Liver (tissue), 8 donors: ENCODE measurements at regions not wholly inside any gene's neighbourhood (a gene's known extent, or its start where the extent isn't known, plus 50 kb on each side); places are given as distances from the start of the nearest gene placed in this dataset.

Experiments
- DNase-seq: peaks from one replicate; pipeline ENCODE4 v3.0.0-alpha.2; 2017; ENCODE audit warnings: low spot score
- H3K27ac ChIP-seq, 2 donors: one replicate each; pipeline ENCODE4 v1.7.0; 2013; ENCODE audit warnings: inconsistent platforms in 2 of 2, low read length in 2 of 2, control low read depth in 1 of 2, low read depth in 1 of 2, mild to moderate bottlenecking in 1 of 2
- H3K27me3 ChIP-seq, 4 donors: one replicate each; pipeline versions ENCODE4 v1.6.1 to v1.7.0; 2013; ENCODE audit warnings: low read length in 3 of 4, inconsistent platforms in 1 of 4, mild to moderate bottlenecking in 1 of 4, moderate library complexity in 1 of 4; ENCODE audit not compliant: control insufficient read depth in 4 of 4, insufficient read depth in 4 of 4
- H3K36me3 ChIP-seq, 4 donors: one replicate each; pipeline versions ENCODE4 v1.6.1 to v1.7.0; 2013; ENCODE audit warnings: low read length in 3 of 4, mild to moderate bottlenecking in 3 of 4, low read depth in 1 of 4, moderate library complexity in 1 of 4; ENCODE audit not compliant: control insufficient read depth in 4 of 4, insufficient read depth in 3 of 4
- H3K4me1 ChIP-seq, 4 donors: one replicate each; pipeline versions ENCODE4 v1.6.1 to v1.7.0; 2013; ENCODE audit warnings: low read length in 3 of 4, mild to moderate bottlenecking in 3 of 4, moderate library complexity in 1 of 4; ENCODE audit not compliant: control insufficient read depth in 4 of 4, insufficient read depth in 4 of 4
- H3K4me3 ChIP-seq, 3 donors: one replicate each; pipeline versions ENCODE4 v1.6.1 to v1.7.0; 2013; ENCODE audit warnings: low read length in 3 of 3, control low read depth in 1 of 3, low read depth in 1 of 3, mild to moderate bottlenecking in 1 of 3
- H3K9ac ChIP-seq, 2 donors: one replicate each; pipeline ENCODE4 v1.7.0; 2013; ENCODE audit warnings: low read length in 2 of 2, mild to moderate bottlenecking in 2 of 2, moderate library complexity in 2 of 2, control low read depth in 1 of 2, low read depth in 1 of 2
- H3K9me3 ChIP-seq, 4 donors: one replicate each; pipeline versions ENCODE4 v1.6.1 to v1.7.0; 2013; ENCODE audit warnings: low read length in 3 of 4; ENCODE audit not compliant: control insufficient read depth in 4 of 4
- ATF3 ChIP-seq: IDR thresholded peaks from 2 replicates; pipeline ENCODE4 v1.6.1; 2016; ENCODE audit warnings: antibody characterized with exemption
- FOXA1 ChIP-seq: IDR thresholded peaks from 2 replicates; pipeline ENCODE4 v1.6.1; 2016; ENCODE audit warnings: antibody characterized with exemption
- FOXA2 ChIP-seq: IDR thresholded peaks from 2 replicates; pipeline ENCODE4 v1.6.1; 2016; ENCODE audit warnings: antibody characterized with exemption
- GABPA ChIP-seq, 2 donors: IDR thresholded peaks in 1 of 2; conservative IDR thresholded peaks in 1 of 2; 2 replicates each; pipeline ENCODE4 v1.6.1; 2016; ENCODE audit warnings: antibody characterized with exemption in 2 of 2, mild to moderate bottlenecking in 1 of 2, moderate library complexity in 1 of 2
- HNF4A ChIP-seq, 2 donors: conservative IDR thresholded peaks; 2 replicates each; pipeline ENCODE4 v1.6.1; 2016; ENCODE audit warnings: antibody characterized with exemption in 2 of 2, mild to moderate bottlenecking in 2 of 2
- HNF4G ChIP-seq: IDR thresholded peaks from 2 replicates; pipeline ENCODE4 v1.6.1; 2016; ENCODE audit warnings: antibody characterized with exemption
- JUND ChIP-seq, 2 donors: IDR thresholded peaks; 2 replicates each; pipeline ENCODE4 v1.6.1; 2016; ENCODE audit warnings: antibody characterized with exemption in 2 of 2
- NR2F2 ChIP-seq: IDR thresholded peaks from 2 replicates; pipeline ENCODE4 v1.6.1; 2016; ENCODE audit warnings: antibody characterized with exemption
- RAD21 ChIP-seq, 2 donors: IDR thresholded peaks; 2 replicates each; pipeline ENCODE4 v1.6.1; 2016; ENCODE audit warnings: antibody characterized with exemption in 2 of 2, mild to moderate bottlenecking in 2 of 2
- RXRA ChIP-seq, 2 donors: IDR thresholded peaks; 2 replicates each; pipeline ENCODE4 v1.6.1; 2017 to 2018; ENCODE audit warnings: antibody characterized with exemption in 2 of 2, mild to moderate bottlenecking in 1 of 2
- SP1 ChIP-seq: IDR thresholded peaks from 2 replicates; pipeline ENCODE4 v1.6.1; 2018; ENCODE audit warnings: antibody characterized with exemption, mild to moderate bottlenecking
- TAF1 ChIP-seq: conservative IDR thresholded peaks from 2 replicates; pipeline ENCODE4 v1.6.1; 2016; ENCODE audit warnings: antibody characterized with exemption, mild to moderate bottlenecking
- ZBTB33 ChIP-seq: IDR thresholded peaks from 2 replicates; pipeline ENCODE4 v1.6.1; 2016; ENCODE audit warnings: antibody characterized with exemption
- WGBS: extraction: QIAGEN DNeasy Blood & Tissue Kit; methylation state at CpG from one replicate; pipeline ENCODE4 v1.1.7; 2013; 5-methylcytosine and 5-hydroxymethylcytosine counted together
- TF ChIP-seq, protein P1 (sequence below): fragments of 150-350 bp; IDR thresholded peaks from 2 replicates; pipeline ENCODE4 v1.5.1; 2017; ENCODE audit warnings: improper control_type of control experiment, low read depth, low read length; ENCODE audit not compliant: missing input control
- TF ChIP-seq, protein P2 (sequence below): IDR thresholded peaks from 2 replicates; pipeline ENCODE4 v1.6.1; 2016; ENCODE audit warnings: antibody characterized with exemption, mild to moderate bottlenecking
- donor health status: healthy.
- donor health status: healthy.
- donor health status: healthy.
- donor health status: healthy.
- donor health status: healthy.

DNA sequence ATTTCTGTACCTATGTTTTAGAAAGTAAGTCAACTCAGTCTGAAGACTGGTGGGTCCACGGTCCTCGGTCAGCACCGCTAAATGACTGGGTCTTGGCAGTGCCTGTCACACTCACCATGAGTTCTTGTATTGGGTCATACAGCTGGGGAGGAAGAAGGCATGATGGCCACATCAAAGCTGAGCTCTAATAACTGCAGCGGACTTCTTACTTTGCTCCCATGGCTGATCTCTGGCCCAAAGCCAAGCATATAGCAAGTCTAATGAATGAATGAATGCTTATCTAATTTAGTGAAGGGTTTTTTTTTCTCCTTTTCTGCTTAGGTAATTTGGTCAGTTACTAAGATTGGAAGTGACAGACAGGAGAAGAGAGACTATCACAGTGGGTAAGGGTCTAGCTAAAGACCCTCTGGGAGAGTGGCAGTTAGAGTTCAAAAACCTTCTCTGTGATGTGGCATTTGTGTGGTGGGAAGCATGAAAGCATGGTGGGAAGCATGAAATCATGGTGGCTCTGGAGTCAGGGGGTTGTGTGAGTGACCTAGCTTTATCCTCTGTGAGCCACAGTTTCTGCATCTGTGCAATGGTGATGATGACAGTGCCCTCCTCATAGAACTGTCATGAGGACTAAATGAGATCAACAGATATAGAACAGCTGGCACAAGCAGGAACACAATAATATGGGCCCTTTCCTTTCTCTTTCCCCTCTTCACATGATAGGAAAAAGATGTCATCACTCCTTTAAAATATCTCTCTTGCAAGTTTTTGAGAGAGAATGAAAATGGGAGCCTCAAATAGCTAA lies 78.9 kb upstream of the JAK1 start:
- Histone ChIP-seq H3K4me3 (no peak overlapping the region), H3K9ac (no peak overlapping the region), H3K27ac (no peak overlapping the region), H3K36me3 (peaks cover 0 to 9% (median 0%) of the 10 kb centered on the region in 4 donors), H3K4me1 (no peaks in the 10 kb centered on the region), H3K9me3 (no peaks in the 10 kb centered on the region), H3K27me3 (no peaks in the 10 kb centered on the region)
- TF ChIP-seq SP1 (no peak), NR2F2 (no peak), FOXA1 (no peak), FOXA2 (no peak)
- TF ChIP-seq, protein P1, sequence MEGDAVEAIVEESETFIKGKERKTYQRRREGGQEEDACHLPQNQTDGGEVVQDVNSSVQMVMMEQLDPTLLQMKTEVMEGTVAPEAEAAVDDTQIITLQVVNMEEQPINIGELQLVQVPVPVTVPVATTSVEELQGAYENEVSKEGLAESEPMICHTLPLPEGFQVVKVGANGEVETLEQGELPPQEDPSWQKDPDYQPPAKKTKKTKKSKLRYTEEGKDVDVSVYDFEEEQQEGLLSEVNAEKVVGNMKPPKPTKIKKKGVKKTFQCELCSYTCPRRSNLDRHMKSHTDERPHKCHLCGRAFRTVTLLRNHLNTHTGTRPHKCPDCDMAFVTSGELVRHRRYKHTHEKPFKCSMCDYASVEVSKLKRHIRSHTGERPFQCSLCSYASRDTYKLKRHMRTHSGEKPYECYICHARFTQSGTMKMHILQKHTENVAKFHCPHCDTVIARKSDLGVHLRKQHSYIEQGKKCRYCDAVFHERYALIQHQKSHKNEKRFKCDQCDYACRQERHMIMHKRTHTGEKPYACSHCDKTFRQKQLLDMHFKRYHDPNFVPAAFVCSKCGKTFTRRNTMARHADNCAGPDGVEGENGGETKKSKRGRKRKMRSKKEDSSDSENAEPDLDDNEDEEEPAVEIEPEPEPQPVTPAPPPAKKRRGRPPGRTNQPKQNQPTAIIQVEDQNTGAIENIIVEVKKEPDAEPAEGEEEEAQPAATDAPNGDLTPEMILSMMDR: no peak
- no peak for DNase-seq
- 96% methylated on average over 4 of the region's 4 CpGs for WGBS

DNA sequence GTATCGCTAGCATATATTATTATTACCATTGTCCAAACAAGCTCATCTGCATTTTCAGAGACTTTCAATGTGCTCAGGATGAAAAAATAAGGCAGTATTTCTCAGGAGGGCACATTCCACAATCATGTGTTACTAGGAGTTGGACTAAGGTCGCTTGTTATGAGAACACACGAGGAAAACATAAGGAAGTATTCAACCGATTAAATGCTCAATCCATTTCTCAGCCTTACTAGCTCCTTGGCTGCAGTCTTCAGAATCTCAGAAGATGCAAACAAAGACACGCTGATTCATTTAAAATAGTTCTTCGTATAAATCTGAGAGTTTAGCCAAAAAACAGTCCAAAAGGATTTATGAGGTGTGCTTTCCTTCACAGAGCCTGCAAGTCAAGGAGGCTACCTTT lies 82.0 kb upstream of the JAK1 start:
- WGBS: 86% methylated on average over 6 of the region's 6 CpGs
- peaks cover 0 to 9% (median 0%) of the 10 kb centered on the region in 4 donors for H3K36me3 ChIP-seq
- TF ChIP-seq FOXA2 (no peak), HNF4G (no peak), RAD21 (IDR thresholded peaks at IDR 0.05) (no peak), SP1 (no peak), ATF3 (no peak), TAF1 (no peak), HNF4A (conservative IDR thresholded peaks at IDR 0.05) (no peak), RXRA (IDR thresholded peaks at IDR 0.05) (no peak), GABPA (IDR thresholded peaks at IDR 0.05 in 1 of 2, conservative IDR thresholded peaks at IDR 0.05 in 1 of 2) (no peak), JUND (IDR thresholded peaks at IDR 0.05) (no peak)
- no peaks in the 10 kb centered on the region for H3K27me3 ChIP-seq
- H3K9ac ChIP-seq: no peak overlapping the region
- H3K9me3 ChIP-seq: no peaks in the 10 kb centered on the region
- no peaks in the 10 kb centered on the region for H3K4me1 ChIP-seq
- H3K4me3 ChIP-seq: no peak overlapping the region
- no peak for DNase-seq
- no peak overlapping the region for H3K27ac ChIP-seq

DNA sequence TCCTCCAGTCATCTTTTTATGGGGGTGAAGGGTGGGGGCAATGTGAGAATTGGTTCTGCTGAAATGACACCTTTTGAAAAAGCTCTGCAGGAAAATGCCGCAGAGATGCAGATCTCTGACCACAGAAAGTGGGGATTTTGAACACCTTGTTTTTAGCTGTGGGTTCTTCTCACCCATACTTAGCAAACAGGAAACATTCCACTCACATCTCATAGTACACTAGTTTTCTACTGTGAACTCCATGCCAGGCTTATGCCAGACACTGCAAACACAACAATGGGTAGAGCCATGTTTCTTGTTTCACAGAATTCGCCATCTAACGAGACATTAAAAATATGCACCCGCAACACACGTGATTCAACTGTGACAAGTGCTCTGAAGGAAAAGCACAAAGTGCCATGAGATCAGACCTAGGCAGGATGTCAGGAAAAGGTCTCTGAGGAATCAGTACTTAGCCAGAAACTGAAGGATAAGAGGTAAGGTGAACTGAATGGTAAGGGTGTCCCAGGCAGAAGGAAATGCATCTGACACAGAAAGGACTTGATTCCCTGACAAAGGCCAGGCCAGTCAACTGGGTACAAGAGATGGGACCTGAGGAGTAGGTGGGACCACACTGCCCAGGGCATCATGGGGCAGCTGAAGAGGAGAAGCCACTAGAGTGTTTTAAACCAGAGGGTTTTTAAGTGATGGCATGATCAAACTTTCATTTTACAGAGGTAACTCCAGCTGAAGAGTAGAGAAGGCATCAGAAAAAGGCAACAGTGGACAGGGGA lies 83.8 kb upstream of the JAK1 start:
- 91% methylated on average over 5 of the region's 5 CpGs for WGBS
- Histone ChIP-seq H3K9me3 (no peaks in the 10 kb centered on the region), H3K4me3 (no peak overlapping the region), H3K36me3 (peaks cover 0 to 12% (median under 1%) of the 10 kb centered on the region in 4 donors), H3K27me3 (no peaks in the 10 kb centered on the region), H3K4me1 (no peaks in the 10 kb centered on the region), H3K27ac (no peak overlapping the region), H3K9ac (no peak overlapping the region)
- DNase-seq: no peak
- TF ChIP-seq TAF1: no peak
- TF ChIP-seq FOXA1: no peak
- TF ChIP-seq, protein P2, sequence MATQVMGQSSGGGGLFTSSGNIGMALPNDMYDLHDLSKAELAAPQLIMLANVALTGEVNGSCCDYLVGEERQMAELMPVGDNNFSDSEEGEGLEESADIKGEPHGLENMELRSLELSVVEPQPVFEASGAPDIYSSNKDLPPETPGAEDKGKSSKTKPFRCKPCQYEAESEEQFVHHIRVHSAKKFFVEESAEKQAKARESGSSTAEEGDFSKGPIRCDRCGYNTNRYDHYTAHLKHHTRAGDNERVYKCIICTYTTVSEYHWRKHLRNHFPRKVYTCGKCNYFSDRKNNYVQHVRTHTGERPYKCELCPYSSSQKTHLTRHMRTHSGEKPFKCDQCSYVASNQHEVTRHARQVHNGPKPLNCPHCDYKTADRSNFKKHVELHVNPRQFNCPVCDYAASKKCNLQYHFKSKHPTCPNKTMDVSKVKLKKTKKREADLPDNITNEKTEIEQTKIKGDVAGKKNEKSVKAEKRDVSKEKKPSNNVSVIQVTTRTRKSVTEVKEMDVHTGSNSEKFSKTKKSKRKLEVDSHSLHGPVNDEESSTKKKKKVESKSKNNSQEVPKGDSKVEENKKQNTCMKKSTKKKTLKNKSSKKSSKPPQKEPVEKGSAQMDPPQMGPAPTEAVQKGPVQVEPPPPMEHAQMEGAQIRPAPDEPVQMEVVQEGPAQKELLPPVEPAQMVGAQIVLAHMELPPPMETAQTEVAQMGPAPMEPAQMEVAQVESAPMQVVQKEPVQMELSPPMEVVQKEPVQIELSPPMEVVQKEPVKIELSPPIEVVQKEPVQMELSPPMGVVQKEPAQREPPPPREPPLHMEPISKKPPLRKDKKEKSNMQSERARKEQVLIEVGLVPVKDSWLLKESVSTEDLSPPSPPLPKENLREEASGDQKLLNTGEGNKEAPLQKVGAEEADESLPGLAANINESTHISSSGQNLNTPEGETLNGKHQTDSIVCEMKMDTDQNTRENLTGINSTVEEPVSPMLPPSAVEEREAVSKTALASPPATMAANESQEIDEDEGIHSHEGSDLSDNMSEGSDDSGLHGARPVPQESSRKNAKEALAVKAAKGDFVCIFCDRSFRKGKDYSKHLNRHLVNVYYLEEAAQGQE: no peak
- TF ChIP-seq ZBTB33: no peak
- no peak for TF ChIP-seq RAD21 (IDR thresholded peaks at IDR 0.05)
- no peak for TF ChIP-seq SP1
- TF ChIP-seq HNF4A (conservative IDR thresholded peaks at IDR 0.05): no peak
- TF ChIP-seq HNF4G: no peak
- no peak for TF ChIP-seq NR2F2
- TF ChIP-seq, protein P1: no peak
- TF ChIP-seq RXRA (IDR thresholded peaks at IDR 0.05): no peak
- no peak for TF ChIP-seq FOXA2
